ENCODE measurements at regions not wholly inside any gene's neighbourhood (a gene's known extent, or its start where the extent isn't known, plus 50 kb on each side); places are given as distances from the start of the nearest gene placed in this dataset.
A peak's percentile ranks its signal among the peaks of the same experiment; 100 is the strongest.
"Not testable (repeated sequence)": the region's sequence is repeated elsewhere in the genome, so short reads cannot be mapped to it uniquely, and the experiment has no call there.

GRCh38 chr2:175807031-175807873 lies 194.8 kb downstream of the LNPK start:
- peak in 1 of 2 donors; percentile 5 for DNase-seq (ENCODE audit: low read depth in 2 of 2)
- H3K4me3 ChIP-seq (replicated peaks in 1 of 2; ENCODE audit: low read depth in 2 of 2, low read length in 2 of 2), result no peak overlapping the region
- no peak for TF ChIP-seq CTCF (IDR thresholded peaks at IDR 0.05; ENCODE audit: low read depth, low read length)

DNA sequence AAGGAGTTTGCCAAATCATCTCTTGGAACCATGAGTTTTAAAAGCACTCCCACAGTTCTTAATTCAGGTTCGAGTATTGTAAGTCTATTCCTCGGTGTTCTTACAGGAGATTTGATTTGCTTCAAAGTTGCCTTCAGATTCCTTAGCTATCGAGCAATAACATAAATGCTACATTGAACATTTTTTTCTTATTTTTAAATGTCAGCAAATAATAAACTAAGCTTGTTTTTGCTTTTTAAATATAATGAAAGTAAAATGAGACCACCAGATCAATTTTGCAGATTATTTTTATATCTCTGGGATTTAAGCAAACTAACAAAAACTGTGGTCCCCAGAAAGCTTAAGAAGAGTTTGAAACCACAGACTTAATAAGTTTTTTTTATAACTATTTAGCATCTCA lies 195.5 kb downstream of the LNPK start:
- no peak for TF ChIP-seq CTCF (IDR thresholded peaks at IDR 0.05; ENCODE audit: low read depth, low read length)
- H3K4me3 ChIP-seq (replicated peaks in 1 of 2; ENCODE audit: low read depth in 2 of 2, low read length in 2 of 2), result no peak overlapping the region
- no peak for DNase-seq (ENCODE audit: low read depth in 2 of 2)

DNA sequence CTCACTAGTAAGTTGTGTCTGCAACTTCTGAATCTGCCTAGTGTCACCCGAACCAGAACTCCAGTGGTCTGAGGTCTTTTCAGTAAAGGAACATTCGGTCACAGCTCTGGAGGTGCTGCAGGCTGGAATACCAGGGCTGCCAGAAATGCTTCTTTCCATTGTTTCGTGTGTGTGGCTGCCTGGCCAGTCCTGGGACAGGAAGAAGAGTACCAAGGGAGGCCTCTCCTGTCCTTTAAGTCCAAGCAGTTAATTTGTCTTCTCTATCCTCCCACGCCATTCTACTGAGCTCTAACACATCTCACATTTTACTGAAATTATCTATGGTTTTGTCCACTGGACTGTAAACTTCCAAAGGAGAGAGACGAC lies 196.0 kb downstream of the LNPK start:
- TF ChIP-seq CTCF (IDR thresholded peaks at IDR 0.05; ENCODE audit: low read depth, low read length), result no peak
- H3K4me3 ChIP-seq (replicated peaks in 1 of 2; ENCODE audit: low read depth in 2 of 2, low read length in 2 of 2), result no peak overlapping the region
- DNase-seq (ENCODE audit: low read depth in 2 of 2), result no peak

GRCh38 chr2:175805442-175806124 lies 196.5 kb downstream of the LNPK start:
- H3K4me3 ChIP-seq (replicated peaks in 1 of 2; ENCODE audit: low read depth in 2 of 2, low read length in 2 of 2), result no peak overlapping the region
- peak in 1 of 2 donors; percentile 7 for DNase-seq (ENCODE audit: low read depth in 2 of 2)
- TF ChIP-seq CTCF (IDR thresholded peaks at IDR 0.05; ENCODE audit: low read depth, low read length), result no peak

DNA sequence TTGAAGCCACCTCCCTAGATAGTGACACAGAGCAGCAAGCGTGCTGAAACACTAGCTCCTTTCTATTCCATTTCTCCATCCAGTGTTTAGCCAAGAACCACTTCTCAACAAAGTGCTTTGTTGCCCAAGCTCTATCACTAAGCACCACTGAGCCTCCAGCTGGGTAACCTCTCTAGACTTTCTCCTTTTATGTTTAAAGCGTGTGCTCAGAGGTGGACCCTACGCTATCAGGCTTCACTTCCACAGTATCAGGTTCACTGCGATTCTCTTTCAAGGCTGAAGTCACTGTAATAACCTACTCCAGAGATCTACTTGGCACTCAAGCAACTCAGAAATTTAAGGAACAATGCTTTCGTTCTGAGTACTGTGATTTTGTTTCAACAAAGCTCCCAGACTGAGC lies 197.9 kb downstream of the LNPK start:
- DNase-seq (ENCODE audit: low read depth in 2 of 2), result no peak
- no peak overlapping the region for H3K4me3 ChIP-seq (replicated peaks in 1 of 2; ENCODE audit: low read depth in 2 of 2, low read length in 2 of 2)
- TF ChIP-seq CTCF (IDR thresholded peaks at IDR 0.05; ENCODE audit: low read depth, low read length), result no peak

DNA sequence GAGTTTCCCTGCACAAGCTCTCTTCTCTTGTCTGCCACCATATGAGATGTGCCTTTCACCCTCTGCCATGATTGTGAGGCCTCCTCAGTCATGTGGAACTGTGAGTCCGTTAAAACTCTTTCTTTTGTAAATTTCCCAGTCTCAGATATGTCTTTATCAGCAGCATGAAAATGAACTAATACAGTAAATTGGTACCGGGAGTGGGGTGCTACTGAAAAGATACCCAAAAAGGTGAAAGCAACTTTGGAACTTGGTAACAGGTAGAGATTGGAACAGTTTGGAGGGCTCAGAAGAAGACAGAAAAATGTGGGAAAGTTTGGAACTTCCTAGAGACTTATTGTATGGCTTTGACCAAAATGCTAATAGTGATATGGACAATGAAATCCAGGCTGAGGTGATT lies 205.6 kb downstream of the LNPK start:
- H3K4me3 ChIP-seq (replicated peaks in 1 of 2; ENCODE audit: low read depth in 2 of 2, low read length in 2 of 2), result not testable (repeated sequence)

DNA sequence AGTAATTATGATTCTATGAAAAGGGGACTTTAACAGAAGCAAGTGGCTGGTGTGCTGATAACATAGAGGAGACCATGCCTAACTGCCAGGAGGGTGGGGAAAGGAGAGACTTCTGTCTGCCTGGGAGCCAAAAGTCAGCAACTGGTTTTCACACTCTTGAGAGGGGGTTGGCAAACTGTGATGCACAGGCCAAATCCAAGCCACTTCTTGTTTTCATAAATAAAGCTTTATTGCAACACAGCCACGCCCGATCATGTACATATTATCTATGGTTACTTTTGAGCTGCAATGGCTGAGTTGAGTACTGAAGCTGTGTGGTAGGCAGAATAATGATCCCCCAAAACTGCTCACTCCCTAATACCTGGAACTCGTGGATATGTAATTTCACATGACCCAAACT lies 208.4 kb downstream of the LNPK start:
- no peak for TF ChIP-seq CTCF (IDR thresholded peaks at IDR 0.05; ENCODE audit: low read depth, low read length)
- H3K4me3 ChIP-seq (replicated peaks in 1 of 2; ENCODE audit: low read depth in 2 of 2, low read length in 2 of 2), result no peak overlapping the region
- no peak for DNase-seq (ENCODE audit: low read depth in 2 of 2)

More for the DNA sequence above, 205.6 kb downstream of the LNPK start:
- DNase-seq (ENCODE audit: low read depth in 2 of 2), result not testable (repeated sequence)

Data from cardiac fibroblast (primary cell).